Ascending aorta (tissue), 2 donors: ENCODE measurements at regions not wholly inside any gene's neighbourhood (a gene's known extent, or its start where the extent isn't known, plus 50 kb on each side); places are given as distances from the start of the nearest gene placed in this dataset.

Experiments
- DNase-seq, 2 donors: peaks; one replicate each; pipeline ENCODE4 v3.0.0-alpha.2; 2019; ENCODE audit warnings: low spot score in 2 of 2
- H3K27ac ChIP-seq, 2 donors: fragments of 200-600 bp; sonication (generic); one replicate each; pipeline ENCODE4 v1.5.1; 2016 to 2017; ENCODE audit warnings: mild to moderate bottlenecking in 1 of 2
- H3K27me3 ChIP-seq: fragments of 200-600 bp; sonication (generic); one replicate; pipeline ENCODE4 v1.5.1; 2017
- H3K36me3 ChIP-seq, 2 donors: fragments of 200-600 bp; sonication (generic); one replicate each; pipeline ENCODE4 v1.5.1; 2016
- H3K4me1 ChIP-seq, 2 donors: fragments of 200-600 bp; sonication (generic); one replicate each; pipeline ENCODE4 v1.5.1; 2016 to 2017; ENCODE audit warnings: mild to moderate bottlenecking in 1 of 2
- H3K4me3 ChIP-seq, 2 donors: fragments of 200-600 bp; sonication (generic); one replicate each; pipeline ENCODE4 v1.5.1; 2016 to 2017; ENCODE audit warnings: mild to moderate bottlenecking in 1 of 2
- H3K9me3 ChIP-seq, 2 donors: fragments of 200-600 bp; sonication (generic); one replicate each; pipeline ENCODE4 v1.5.1; 2016
- intact Hi-C: fragments of 100-400 bp; cut with DNase I; formaldehyde crosslinking; loops from one replicate; pipeline ENCODE4 v1.15.1; 2023
- TF ChIP-seq, protein P1 (sequence below), 3 experiments: fragments of 200-600 bp in 2 of 3; fragments of 450-650 bp in 1 of 3; sonication (generic) in 2 of 3; IDR thresholded peaks; one replicate each; pipeline ENCODE4 v1.5.1; 2016 to 2019; ENCODE audit warnings: antibody characterized with exemption in 3 of 3, mild to moderate bottlenecking in 1 of 3, moderate library complexity in 1 of 3

GRCh38 chr6:71392276-71392675 is 103.7 kb downstream of the OGFRL1 start:
- no peaks in the 10 kb centered on the region for H3K27me3 ChIP-seq
- no peaks in the 10 kb centered on the region for H3K36me3 ChIP-seq
- H3K27ac ChIP-seq: no peak overlapping the region
- TF ChIP-seq, protein P1, sequence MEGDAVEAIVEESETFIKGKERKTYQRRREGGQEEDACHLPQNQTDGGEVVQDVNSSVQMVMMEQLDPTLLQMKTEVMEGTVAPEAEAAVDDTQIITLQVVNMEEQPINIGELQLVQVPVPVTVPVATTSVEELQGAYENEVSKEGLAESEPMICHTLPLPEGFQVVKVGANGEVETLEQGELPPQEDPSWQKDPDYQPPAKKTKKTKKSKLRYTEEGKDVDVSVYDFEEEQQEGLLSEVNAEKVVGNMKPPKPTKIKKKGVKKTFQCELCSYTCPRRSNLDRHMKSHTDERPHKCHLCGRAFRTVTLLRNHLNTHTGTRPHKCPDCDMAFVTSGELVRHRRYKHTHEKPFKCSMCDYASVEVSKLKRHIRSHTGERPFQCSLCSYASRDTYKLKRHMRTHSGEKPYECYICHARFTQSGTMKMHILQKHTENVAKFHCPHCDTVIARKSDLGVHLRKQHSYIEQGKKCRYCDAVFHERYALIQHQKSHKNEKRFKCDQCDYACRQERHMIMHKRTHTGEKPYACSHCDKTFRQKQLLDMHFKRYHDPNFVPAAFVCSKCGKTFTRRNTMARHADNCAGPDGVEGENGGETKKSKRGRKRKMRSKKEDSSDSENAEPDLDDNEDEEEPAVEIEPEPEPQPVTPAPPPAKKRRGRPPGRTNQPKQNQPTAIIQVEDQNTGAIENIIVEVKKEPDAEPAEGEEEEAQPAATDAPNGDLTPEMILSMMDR (IDR thresholded peaks at IDR 0.05): no peak
- no peaks in the 10 kb centered on the region for H3K9me3 ChIP-seq
- no peak for DNase-seq
- no peak overlapping the region for H3K4me3 ChIP-seq
- peaks cover 0 to 32% of the 10 kb centered on the region in 2 donors for H3K4me1 ChIP-seq
- intact Hi-C loops: no loop called here

DNA sequence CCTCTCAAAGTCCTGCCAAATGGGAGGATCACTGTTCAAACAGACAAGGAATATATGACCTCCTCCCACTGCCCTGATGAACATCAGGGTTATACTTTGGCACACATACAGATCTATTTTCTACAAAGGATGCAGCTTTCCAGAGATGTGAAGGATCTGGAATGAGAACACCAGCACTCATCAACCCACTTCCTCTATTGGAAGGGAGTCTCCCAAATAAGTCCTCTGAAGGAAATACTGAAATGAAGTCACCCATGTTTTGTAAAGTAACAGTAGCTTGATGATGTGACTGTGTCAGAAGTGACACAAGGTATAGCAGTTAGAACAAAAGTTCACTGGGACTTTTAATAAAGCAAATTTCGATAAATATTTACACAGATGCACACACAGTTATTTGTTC is 104.9 kb downstream of the OGFRL1 start:
- peaks cover 0 to 28% of the 10 kb centered on the region in 2 donors for H3K4me1 ChIP-seq
- H3K9me3 ChIP-seq: no peaks in the 10 kb centered on the region

DNA sequence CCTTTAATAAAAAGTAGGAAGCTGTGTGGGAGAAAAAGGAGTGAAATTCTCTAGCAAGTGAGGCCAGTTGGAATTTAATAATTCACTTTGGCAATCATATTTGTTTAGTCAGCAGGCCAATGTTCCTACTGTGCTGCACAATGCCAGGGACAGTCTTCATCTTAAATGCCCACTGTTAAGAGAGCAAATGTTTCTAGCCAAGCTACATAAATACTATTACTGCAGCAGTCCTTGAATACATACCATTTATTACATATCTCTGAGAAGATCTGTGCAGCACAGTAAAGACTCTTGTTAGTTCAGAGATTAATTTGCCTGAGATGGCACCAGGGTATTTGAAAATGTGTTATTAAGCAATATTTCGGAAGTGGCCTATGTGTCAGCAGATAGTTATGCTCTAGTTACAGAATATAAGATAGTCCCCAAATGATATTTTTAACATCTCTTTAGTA is 105.4 kb downstream of the OGFRL1 start:
- H3K27me3 ChIP-seq: no peaks in the 10 kb centered on the region
- H3K4me1 ChIP-seq: peaks cover 0 to 27% of the 10 kb centered on the region in 2 donors
- no peak overlapping the region for H3K4me3 ChIP-seq
- no peaks in the 10 kb centered on the region for H3K36me3 ChIP-seq
- TF ChIP-seq, protein P1 (IDR thresholded peaks at IDR 0.05): no peak
- peak overlapping the region; percentile 25 to 46 for H3K27ac ChIP-seq
- no peaks in the 10 kb centered on the region for H3K9me3 ChIP-seq
- DNase-seq: no peak
- intact Hi-C loops: no loop called here

More for the DNA sequence above, 104.9 kb downstream of the OGFRL1 start:
- no peaks in the 10 kb centered on the region for H3K36me3 ChIP-seq
- intact Hi-C loops: no loop called here
- H3K27ac ChIP-seq: peak overlapping the region; percentile 25 to 46
- DNase-seq: no peak
- TF ChIP-seq, protein P1 (IDR thresholded peaks at IDR 0.05): no peak
- H3K27me3 ChIP-seq: no peaks in the 10 kb centered on the region
- no peak overlapping the region for H3K4me3 ChIP-seq

DNA sequence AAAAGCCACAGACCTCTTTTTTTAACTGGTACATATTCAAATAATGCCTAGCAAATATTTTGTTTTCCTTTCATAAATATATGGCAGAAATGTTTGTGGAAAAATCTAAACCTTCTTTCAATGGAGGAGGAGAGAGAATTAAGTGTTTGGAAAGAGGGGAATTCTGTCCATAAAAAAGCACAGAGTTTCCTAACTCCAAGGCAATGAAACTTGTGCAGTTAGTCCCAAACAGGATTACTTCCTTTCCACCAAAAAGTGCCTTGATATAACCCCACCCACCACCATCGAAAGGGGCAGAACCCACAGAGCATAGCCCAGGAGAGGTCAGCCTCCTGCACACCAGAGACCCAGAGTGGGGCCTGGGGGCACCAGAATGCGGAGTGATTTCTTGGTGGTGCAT is 106.3 kb downstream of the OGFRL1 start:
- intact Hi-C loops: no loop called here
- Histone ChIP-seq H3K4me1 (peaks cover 0 to 27% of the 10 kb centered on the region in 2 donors), H3K27ac (no peak overlapping the region)

GRCh38 chr6:71395731-71396409 is 107.3 kb downstream of the OGFRL1 start:
- intact Hi-C loops: no loop called here
- Histone ChIP-seq H3K4me3 (no peak overlapping the region), H3K27ac (no peak overlapping the region), H3K9me3 (no peaks in the 10 kb centered on the region), H3K36me3 (no peaks in the 10 kb centered on the region), H3K4me1 (peaks cover 0 to 27% of the 10 kb centered on the region in 2 donors), H3K27me3 (no peaks in the 10 kb centered on the region)
- TF ChIP-seq, protein P1 (IDR thresholded peaks at IDR 0.05): no peak
- DNase-seq: no peak

More for the DNA sequence above, 106.3 kb downstream of the OGFRL1 start:
- Histone ChIP-seq H3K9me3 (no peaks in the 10 kb centered on the region), H3K4me3 (no peak overlapping the region), H3K27me3 (no peaks in the 10 kb centered on the region), H3K36me3 (no peaks in the 10 kb centered on the region)
- no peak for DNase-seq
- TF ChIP-seq, protein P1 (IDR thresholded peaks at IDR 0.05): no peak
